SU-DHL-6 (cell line): ENCODE measurements at regions not wholly inside any gene's neighbourhood (a gene's known extent, or its start where the extent isn't known, plus 50 kb on each side); places are given as distances from the start of the nearest gene placed in this dataset.

Experiments
- EZH2phosphoT487 ChIP-seq: fragments of 200-600 bp; sonication (generic), shearing (Covaris generic); conservative IDR thresholded peaks from 2 replicates; pipeline ENCODE4 v1.6.1; 2018; ENCODE audit warnings: mild to moderate bottlenecking, antibody characterized with exemption, low read length, moderate library complexity, mixed read lengths
- TF ChIP-seq, protein P1 (sequence below): fragments of 200-600 bp; sonication (generic); IDR thresholded peaks from one replicate; pipeline ENCODE4 v1.5.1; 2017; ENCODE audit warnings: antibody characterized with exemption, mild to moderate bottlenecking, low read length, moderate library complexity; ENCODE audit not compliant: insufficient read depth, poor library complexity, severe bottlenecking

DNA sequence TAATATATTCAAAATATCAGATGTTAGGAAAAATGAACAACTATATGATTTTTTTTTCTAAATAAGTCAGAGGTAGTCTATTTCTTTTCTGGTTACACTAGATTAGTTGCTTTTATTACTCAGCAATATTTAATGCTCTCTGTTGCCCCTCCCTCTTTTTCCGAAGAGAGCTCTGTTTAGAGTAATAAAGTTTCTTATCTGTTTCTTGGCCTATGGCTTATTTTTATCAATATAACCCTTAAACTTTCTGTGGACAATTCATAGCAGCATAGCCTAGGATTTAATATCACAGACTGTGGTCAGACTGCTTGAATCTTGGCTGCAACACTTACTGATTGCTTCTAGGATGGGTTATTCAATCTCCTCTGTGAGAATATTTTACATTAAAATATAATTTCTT, 2315.4 kb upstream of the AGA start:
- TF ChIP-seq, protein P1, sequence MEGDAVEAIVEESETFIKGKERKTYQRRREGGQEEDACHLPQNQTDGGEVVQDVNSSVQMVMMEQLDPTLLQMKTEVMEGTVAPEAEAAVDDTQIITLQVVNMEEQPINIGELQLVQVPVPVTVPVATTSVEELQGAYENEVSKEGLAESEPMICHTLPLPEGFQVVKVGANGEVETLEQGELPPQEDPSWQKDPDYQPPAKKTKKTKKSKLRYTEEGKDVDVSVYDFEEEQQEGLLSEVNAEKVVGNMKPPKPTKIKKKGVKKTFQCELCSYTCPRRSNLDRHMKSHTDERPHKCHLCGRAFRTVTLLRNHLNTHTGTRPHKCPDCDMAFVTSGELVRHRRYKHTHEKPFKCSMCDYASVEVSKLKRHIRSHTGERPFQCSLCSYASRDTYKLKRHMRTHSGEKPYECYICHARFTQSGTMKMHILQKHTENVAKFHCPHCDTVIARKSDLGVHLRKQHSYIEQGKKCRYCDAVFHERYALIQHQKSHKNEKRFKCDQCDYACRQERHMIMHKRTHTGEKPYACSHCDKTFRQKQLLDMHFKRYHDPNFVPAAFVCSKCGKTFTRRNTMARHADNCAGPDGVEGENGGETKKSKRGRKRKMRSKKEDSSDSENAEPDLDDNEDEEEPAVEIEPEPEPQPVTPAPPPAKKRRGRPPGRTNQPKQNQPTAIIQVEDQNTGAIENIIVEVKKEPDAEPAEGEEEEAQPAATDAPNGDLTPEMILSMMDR = no peak
- TF ChIP-seq EZH2phosphoT487 = no peak
